GM18870 (cell line): ENCODE measurements at regions not wholly inside any gene's neighbourhood (a gene's known extent, or its start where the extent isn't known, plus 50 kb on each side); places are given as distances from the start of the nearest gene placed in this dataset.
"Not testable (repeated sequence)": the region's sequence is repeated elsewhere in the genome, so short reads cannot be mapped to it uniquely, and the experiment has no call there.

Experiments
- ATAC-seq: cut with Tn5 transposase; IDR thresholded peaks from one replicate; pipeline ENCODE4 v1.9.1; 2021; ENCODE audit warnings: moderate library complexity; ENCODE audit not compliant: unreplicated experiment

- ATAC-seq, result no peak
These were observed 823.6 kb upstream of the ADGRB3 start for GRCh38 chr6:67811239-67812037.

- not testable (repeated sequence) for ATAC-seq
These were observed 830.3 kb upstream of the ADGRB3 start for GRCh38 chr6:67804808-67805207.

- no peak for ATAC-seq
These were observed 832.3 kb upstream of the ADGRB3 start for GRCh38 chr6:67802771-67803170.

GRCh38 chr6:67792996-67793395 lies 842.1 kb upstream of the ADGRB3 start:
- ATAC-seq, result no peak

- no peak for ATAC-seq
These were observed 844.5 kb upstream of the ADGRB3 start for GRCh38 chr6:67790569-67790968.

- not testable (repeated sequence) for ATAC-seq
These were observed 848.0 kb upstream of the ADGRB3 start for GRCh38 chr6:67787119-67787518.

GRCh38 chr6:67779876-67780275 lies 855.2 kb upstream of the ADGRB3 start:
- ATAC-seq, result no peak

- ATAC-seq, result no peak
These were observed 859.7 kb upstream of the ADGRB3 start for GRCh38 chr6:67775333-67775732.

GRCh38 chr6:67768972-67769371 lies 866.1 kb upstream of the ADGRB3 start:
- ATAC-seq, result peak; percentile 63

- not testable (repeated sequence) for ATAC-seq
These were observed 867.8 kb upstream of the ADGRB3 start for GRCh38 chr6:67767046-67767822.

- ATAC-seq, result no peak
These were observed 869.0 kb upstream of the ADGRB3 start for GRCh38 chr6:67766057-67766456.

- no peak for ATAC-seq
These were observed 876.1 kb upstream of the ADGRB3 start for GRCh38 chr6:67759001-67759400.

GRCh38 chr6:67757465-67758033 lies 877.5 kb upstream of the ADGRB3 start:
- no peak for ATAC-seq

GRCh38 chr6:67748521-67748920 lies 886.6 kb upstream of the ADGRB3 start:
- ATAC-seq, result no peak

GRCh38 chr6:67736816-67737215 lies 898.3 kb upstream of the ADGRB3 start:
- no peak for ATAC-seq

GRCh38 chr6:67736161-67736560 lies 898.9 kb upstream of the ADGRB3 start:
- ATAC-seq, result no peak

GRCh38 chr6:67735623-67736022 lies 899.5 kb upstream of the ADGRB3 start:
- no peak for ATAC-seq

- ATAC-seq, result no peak
These were observed 912.2 kb upstream of the ADGRB3 start for GRCh38 chr6:67722861-67723261.

- ATAC-seq, result no peak
These were observed 917.8 kb upstream of the ADGRB3 start for GRCh38 chr6:67717281-67717680.

- ATAC-seq, result no peak
These were observed 928.7 kb upstream of the ADGRB3 start for GRCh38 chr6:67706388-67706787.

GRCh38 chr6:67698534-67698933 lies 936.5 kb upstream of the ADGRB3 start:
- ATAC-seq, result no peak

- no peak for ATAC-seq
These were observed 941.0 kb upstream of the ADGRB3 start for GRCh38 chr6:67694127-67694526.
